ENCODE measurements at regions not wholly inside any gene's neighbourhood (a gene's known extent, or its start where the extent isn't known, plus 50 kb on each side); places are given as distances from the start of the nearest gene placed in this dataset.

DNA sequence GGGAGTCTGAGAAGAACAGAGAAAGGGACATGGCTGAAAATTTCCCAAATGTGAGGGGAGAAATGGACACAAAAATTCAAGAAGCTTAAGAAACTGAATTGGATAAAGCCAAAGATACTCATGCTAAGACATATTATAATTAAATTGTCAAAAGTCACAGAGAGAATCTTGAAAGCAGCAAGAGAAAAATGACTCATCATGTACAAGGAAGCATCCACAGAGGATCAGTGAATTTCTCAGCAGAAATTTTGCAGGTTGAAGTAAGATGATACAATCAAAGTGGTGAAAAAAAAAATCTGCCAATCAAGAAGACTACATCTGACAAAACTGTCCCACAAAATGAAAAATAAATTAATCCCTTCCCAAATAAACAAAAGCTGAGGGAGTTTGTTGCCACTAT, 56.8 kb downstream of the MPP7 start:
- Histone ChIP-seq H4K20me1 (replicated peaks; ENCODE audit: control insufficient read depth, insufficient read depth, low read length) (no peaks in the 10 kb centered on the region), H3K9me3 (replicated peaks; ENCODE audit: control insufficient read depth, insufficient read depth, low read depth, low read length) (no peaks in the 10 kb centered on the region), H3K27me3 (ENCODE audit: control insufficient read depth in 2 of 2, insufficient read depth in 2 of 2, low read length in 2 of 2) (no peaks in the 10 kb centered on the region; a peak in 2 of 5 replicates), H3K79me2 (ENCODE audit: control insufficient read depth, insufficient read depth, low read length) (no peaks in the 10 kb centered on the region), H3K27ac (ENCODE audit: extremely low read depth, low read depth, low read length) (no peak overlapping the region), H2AFZ (ENCODE audit: low read depth, low read length) (no peak overlapping the region), H3K36me3 (ENCODE audit: control insufficient read depth, insufficient read depth, low read length) (no peaks in the 10 kb centered on the region), H3K4me3 (no peak overlapping the region), H3K4me1 (replicated peaks in 1 of 2; ENCODE audit: control insufficient read depth in 2 of 2, insufficient read depth in 2 of 2, low read length in 2 of 2) (no peaks in the 10 kb centered on the region), H3K9me1 (ENCODE audit: control insufficient read depth, insufficient read depth, low read length) (no peaks in the 10 kb centered on the region), H3K4me2 (ENCODE audit: insufficient read depth, low read length) (no peak overlapping the region), H3K9ac (ENCODE audit: insufficient read depth in 1 of 2, low read depth in 2 of 2, low read length in 2 of 2) (no peak overlapping the region)
- BruUV-seq (replicated peaks), result no TSS peak
- DNase-seq (ENCODE audit: extremely low read depth in 1 of 4, low spot score in 3 of 4) (no peak), FAIRE-seq (no peak), ATAC-seq (no peak)
- in situ Hi-C loops (cut with MboI) (no loop called here), intact Hi-C loops (cut with micrococcal nuclease) (loop anchor here (1.0 kb wide), 1 partner anchor 136 kb away; no protein-coding TSS in a partner anchor)
- ChIA-PET POLR2A (no interaction called here), CTCF (ENCODE audit: low intra/inter-chr PET ratio) (no interaction called here)
- TF ChIP-seq XRCC5 (IDR thresholded peaks at IDR 0.05; ENCODE audit: low read depth, low read length) (no peak), ZNF184 (CRISPR knock-in tag; IDR thresholded peaks at IDR 0.05) (no peak), CBX1 (IDR thresholded peaks at IDR 0.05; ENCODE audit: low read depth) (no peak), ZEB2 (IDR thresholded peaks at IDR 0.05) (no peak), ETV1 (tag; conservative IDR thresholded peaks at IDR 0.05; ENCODE audit: low read depth) (no peak), STAG1 (CRISPR knock-in tag; IDR thresholded peaks at IDR 0.05; ENCODE audit: borderline replicate concordance) (no peak), KAT2B (IDR thresholded peaks at IDR 0.05; ENCODE audit: low read depth, low read length) (no peak), PML (IDR thresholded peaks at IDR 0.05; ENCODE audit: low read length) (no peak), KDM2B (CRISPR knock-in tag; IDR thresholded peaks at IDR 0.05) (no peak), ZNF699 (CRISPR knock-in tag; IDR thresholded peaks at IDR 0.05; ENCODE audit: insufficient replicate concordance) (no peak), ZNF212 (CRISPR knock-in tag; IDR thresholded peaks at IDR 0.05) (no peak), NFIX (CRISPR knock-in tag; IDR thresholded peaks at IDR 0.05; ENCODE audit: low read depth) (no peak), TAF1 (IDR thresholded peaks at IDR 0.05; ENCODE audit: control insufficient read depth, extremely low read depth, insufficient read depth, low read length, severe bottlenecking) (no peak)
- TF ChIP-seq, protein P1, sequence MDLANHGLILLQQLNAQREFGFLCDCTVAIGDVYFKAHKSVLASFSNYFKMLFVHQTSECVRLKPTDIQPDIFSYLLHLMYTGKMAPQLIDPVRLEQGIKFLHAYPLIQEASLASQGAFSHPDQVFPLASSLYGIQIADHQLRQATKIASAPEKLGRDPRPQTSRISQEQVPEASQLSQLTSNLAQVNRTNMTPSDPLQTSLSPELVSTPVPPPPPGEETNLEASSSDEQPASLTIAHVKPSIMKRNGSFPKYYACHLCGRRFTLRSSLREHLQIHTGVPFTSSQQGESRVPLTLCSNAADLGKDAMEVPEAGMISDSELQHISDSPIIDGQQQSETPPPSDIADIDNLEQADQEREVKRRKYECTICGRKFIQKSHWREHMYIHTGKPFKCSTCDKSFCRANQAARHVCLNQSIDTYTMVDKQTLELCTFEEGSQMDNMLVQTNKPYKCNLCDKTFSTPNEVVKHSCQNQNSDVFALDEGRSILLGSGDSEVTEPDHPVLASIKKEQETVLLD (IDR thresholded peaks at IDR 0.05), result no peak
- TF ChIP-seq, protein P2, sequence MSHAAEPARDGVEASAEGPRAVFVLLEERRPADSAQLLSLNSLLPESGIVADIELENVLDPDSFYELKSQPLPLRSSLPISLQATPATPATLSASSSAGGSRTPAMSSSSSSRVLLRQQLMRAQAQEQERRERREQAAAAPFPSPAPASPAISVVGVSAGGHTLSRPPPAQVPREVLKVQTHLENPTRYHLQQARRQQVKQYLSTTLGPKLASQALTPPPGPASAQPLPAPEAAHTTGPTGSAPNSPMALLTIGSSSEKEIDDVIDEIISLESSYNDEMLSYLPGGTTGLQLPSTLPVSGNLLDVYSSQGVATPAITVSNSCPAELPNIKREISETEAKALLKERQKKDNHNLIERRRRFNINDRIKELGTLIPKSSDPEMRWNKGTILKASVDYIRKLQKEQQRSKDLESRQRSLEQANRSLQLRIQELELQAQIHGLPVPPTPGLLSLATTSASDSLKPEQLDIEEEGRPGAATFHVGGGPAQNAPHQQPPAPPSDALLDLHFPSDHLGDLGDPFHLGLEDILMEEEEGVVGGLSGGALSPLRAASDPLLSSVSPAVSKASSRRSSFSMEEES (CRISPR knock-in tag; IDR thresholded peaks at IDR 0.05), result no peak
- TF ChIP-seq, protein P3, sequence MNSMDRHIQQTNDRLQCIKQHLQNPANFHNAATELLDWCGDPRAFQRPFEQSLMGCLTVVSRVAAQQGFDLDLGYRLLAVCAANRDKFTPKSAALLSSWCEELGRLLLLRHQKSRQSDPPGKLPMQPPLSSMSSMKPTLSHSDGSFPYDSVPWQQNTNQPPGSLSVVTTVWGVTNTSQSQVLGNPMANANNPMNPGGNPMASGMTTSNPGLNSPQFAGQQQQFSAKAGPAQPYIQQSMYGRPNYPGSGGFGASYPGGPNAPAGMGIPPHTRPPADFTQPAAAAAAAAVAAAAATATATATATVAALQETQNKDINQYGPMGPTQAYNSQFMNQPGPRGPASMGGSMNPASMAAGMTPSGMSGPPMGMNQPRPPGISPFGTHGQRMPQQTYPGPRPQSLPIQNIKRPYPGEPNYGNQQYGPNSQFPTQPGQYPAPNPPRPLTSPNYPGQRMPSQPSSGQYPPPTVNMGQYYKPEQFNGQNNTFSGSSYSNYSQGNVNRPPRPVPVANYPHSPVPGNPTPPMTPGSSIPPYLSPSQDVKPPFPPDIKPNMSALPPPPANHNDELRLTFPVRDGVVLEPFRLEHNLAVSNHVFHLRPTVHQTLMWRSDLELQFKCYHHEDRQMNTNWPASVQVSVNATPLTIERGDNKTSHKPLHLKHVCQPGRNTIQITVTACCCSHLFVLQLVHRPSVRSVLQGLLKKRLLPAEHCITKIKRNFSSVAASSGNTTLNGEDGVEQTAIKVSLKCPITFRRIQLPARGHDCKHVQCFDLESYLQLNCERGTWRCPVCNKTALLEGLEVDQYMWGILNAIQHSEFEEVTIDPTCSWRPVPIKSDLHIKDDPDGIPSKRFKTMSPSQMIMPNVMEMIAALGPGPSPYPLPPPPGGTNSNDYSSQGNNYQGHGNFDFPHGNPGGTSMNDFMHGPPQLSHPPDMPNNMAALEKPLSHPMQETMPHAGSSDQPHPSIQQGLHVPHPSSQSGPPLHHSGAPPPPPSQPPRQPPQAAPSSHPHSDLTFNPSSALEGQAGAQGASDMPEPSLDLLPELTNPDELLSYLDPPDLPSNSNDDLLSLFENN (IDR thresholded peaks at IDR 0.05; ENCODE audit: low read depth in 2 of 2, low read length in 2 of 2), result no peak
